ENCODE measurements at regions not wholly inside any gene's neighbourhood (a gene's known extent, or its start where the extent isn't known, plus 50 kb on each side); places are given as distances from the start of the nearest gene placed in this dataset.
A peak's percentile ranks its signal among the peaks of the same experiment; 100 is the strongest.
"Not testable (repeated sequence)": the region's sequence is repeated elsewhere in the genome, so short reads cannot be mapped to it uniquely, and the experiment has no call there.

GRCh38 chr2:43157506-43158246 lies 68.7 kb downstream of the ZFP36L2 start:
- Mint-ChIP-seq H3K36me3 (ENCODE audit: insufficient read depth) (no peaks in the 10 kb centered on the region), H3K27me3 (ENCODE audit: low read depth) (no peaks in the 10 kb centered on the region), H3K9me3 (no peaks in the 10 kb centered on the region), H3K4me3 (no peak overlapping the region), H3K4me1 (ENCODE audit: low read depth) (peaks cover 81% of the 10 kb centered on the region)
- no peak for ATAC-seq
- no peak for DNase-seq

GRCh38 chr2:43155851-43156411 lies 70.5 kb downstream of the ZFP36L2 start:
- H3K4me3 Mint-ChIP-seq: no peak overlapping the region
- DNase-seq (no peak), ATAC-seq (no peak)
- H3K27me3 Mint-ChIP-seq (ENCODE audit: low read depth): no peaks in the 10 kb centered on the region
- H3K4me1 Mint-ChIP-seq (ENCODE audit: low read depth): peaks cover 73% of the 10 kb centered on the region
- no peaks in the 10 kb centered on the region for H3K36me3 Mint-ChIP-seq (ENCODE audit: insufficient read depth)
- H3K9me3 Mint-ChIP-seq: no peaks in the 10 kb centered on the region

GRCh38 chr2:43154685-43155084 lies 71.7 kb downstream of the ZFP36L2 start:
- Mint-ChIP-seq H3K9me3 (no peaks in the 10 kb centered on the region), H3K27me3 (ENCODE audit: low read depth) (no peaks in the 10 kb centered on the region), H3K4me1 (ENCODE audit: low read depth) (peaks cover 70% of the 10 kb centered on the region), H3K36me3 (ENCODE audit: insufficient read depth) (no peaks in the 10 kb centered on the region), H3K4me3 (no peak overlapping the region)
- no peak for DNase-seq
- no peak for ATAC-seq

- no peak for ATAC-seq
- Mint-ChIP-seq H3K27me3 (ENCODE audit: low read depth) (no peaks in the 10 kb centered on the region), H3K36me3 (ENCODE audit: insufficient read depth) (no peaks in the 10 kb centered on the region), H3K4me1 (ENCODE audit: low read depth) (peaks cover 68% of the 10 kb centered on the region), H3K9me3 (no peaks in the 10 kb centered on the region), H3K4me3 (no peak overlapping the region)
- no peak for DNase-seq
These were observed 73.4 kb downstream of the ZFP36L2 start for GRCh38 chr2:43152741-43153647.

GRCh38 chr2:43152186-43152585 lies 74.2 kb downstream of the ZFP36L2 start:
- no peak for DNase-seq
- Mint-ChIP-seq H3K9me3 (no peaks in the 10 kb centered on the region), H3K4me1 (ENCODE audit: low read depth) (peaks cover 65% of the 10 kb centered on the region), H3K27me3 (ENCODE audit: low read depth) (no peaks in the 10 kb centered on the region), H3K4me3 (no peak overlapping the region), H3K36me3 (ENCODE audit: insufficient read depth) (no peaks in the 10 kb centered on the region)
- ATAC-seq: no peak

GRCh38 chr2:43149482-43150107 lies 76.8 kb downstream of the ZFP36L2 start:
- Mint-ChIP-seq H3K4me3 (peak overlapping the region; percentile 3), H3K27me3 (ENCODE audit: low read depth) (no peaks in the 10 kb centered on the region), H3K4me1 (ENCODE audit: low read depth) (peaks cover 58% of the 10 kb centered on the region), H3K36me3 (ENCODE audit: insufficient read depth) (no peaks in the 10 kb centered on the region), H3K9me3 (no peaks in the 10 kb centered on the region)
- DNase-seq: peak; percentile 47
- peak; percentile 93 to 94 for ATAC-seq

- no peaks in the 10 kb centered on the region for H3K27me3 Mint-ChIP-seq (ENCODE audit: low read depth)
- H3K36me3 Mint-ChIP-seq (ENCODE audit: insufficient read depth): no peaks in the 10 kb centered on the region
- no peak overlapping the region for H3K4me3 Mint-ChIP-seq
- no peaks in the 10 kb centered on the region for H3K9me3 Mint-ChIP-seq
- peaks cover 50% of the 10 kb centered on the region for H3K4me1 Mint-ChIP-seq (ENCODE audit: low read depth)
- DNase-seq (no peak), ATAC-seq (no peak)
These were observed 80.3 kb downstream of the ZFP36L2 start for GRCh38 chr2:43146083-43146482.

- Mint-ChIP-seq H3K9me3 (no peaks in the 10 kb centered on the region), H3K4me1 (ENCODE audit: low read depth) (peaks cover 52% of the 10 kb centered on the region), H3K36me3 (ENCODE audit: insufficient read depth) (no peaks in the 10 kb centered on the region)
These were observed 82.1 kb downstream of the ZFP36L2 start for GRCh38 chr2:43144263-43144662.

GRCh38 chr2:43143756-43144155 lies 82.7 kb downstream of the ZFP36L2 start:
- H3K36me3 Mint-ChIP-seq (ENCODE audit: insufficient read depth): no peaks in the 10 kb centered on the region
- H3K27me3 Mint-ChIP-seq (ENCODE audit: low read depth): no peaks in the 10 kb centered on the region
- DNase-seq (no peak), ATAC-seq (no peak)
- no peaks in the 10 kb centered on the region for H3K9me3 Mint-ChIP-seq
- H3K4me3 Mint-ChIP-seq: no peak overlapping the region
- H3K4me1 Mint-ChIP-seq (ENCODE audit: low read depth): peaks cover 49% of the 10 kb centered on the region

More at GRCh38 chr2:43144263-43144662, 82.1 kb downstream of the ZFP36L2 start:
- Mint-ChIP-seq H3K4me3 (no peak overlapping the region), H3K27me3 (ENCODE audit: low read depth) (no peaks in the 10 kb centered on the region)
- ATAC-seq: no peak
- DNase-seq: no peak

- Mint-ChIP-seq H3K4me1 (ENCODE audit: low read depth) (peaks cover 50% of the 10 kb centered on the region), H3K9me3 (no peaks in the 10 kb centered on the region)
These were observed 83.4 kb downstream of the ZFP36L2 start for GRCh38 chr2:43142921-43143438.

GRCh38 chr2:43141636-43142151 lies 84.7 kb downstream of the ZFP36L2 start:
- not testable (repeated sequence) for H3K27me3 Mint-ChIP-seq (ENCODE audit: low read depth); H3K9me3 Mint-ChIP-seq; DNase-seq; ATAC-seq; H3K4me3 Mint-ChIP-seq; H3K36me3 Mint-ChIP-seq (ENCODE audit: insufficient read depth)
- H3K4me1 Mint-ChIP-seq (ENCODE audit: low read depth): peaks cover 59% of the 10 kb centered on the region

More at GRCh38 chr2:43142921-43143438, 83.4 kb downstream of the ZFP36L2 start:
- Mint-ChIP-seq H3K36me3 (ENCODE audit: insufficient read depth) (no peaks in the 10 kb centered on the region), H3K4me3 (peak overlapping the region; percentile 61), H3K27me3 (ENCODE audit: low read depth) (no peaks in the 10 kb centered on the region)
- DNase-seq (no peak), ATAC-seq (peak; percentile 45 to 60)

GRCh38 chr2:43139996-43140621 lies 86.3 kb downstream of the ZFP36L2 start:
- Mint-ChIP-seq H3K27me3 (ENCODE audit: low read depth) (no peaks in the 10 kb centered on the region), H3K4me1 (ENCODE audit: low read depth) (peaks cover 68% of the 10 kb centered on the region), H3K4me3 (no peak overlapping the region), H3K36me3 (ENCODE audit: insufficient read depth) (no peaks in the 10 kb centered on the region), H3K9me3 (no peaks in the 10 kb centered on the region)
- peak; percentile 39 to 50 for ATAC-seq
- no peak for DNase-seq

GRCh38 chr2:43139501-43139900 lies 86.9 kb downstream of the ZFP36L2 start:
- DNase-seq (no peak), ATAC-seq (no peak)
- H3K4me1 Mint-ChIP-seq (ENCODE audit: low read depth): peaks cover 72% of the 10 kb centered on the region
- H3K27me3 Mint-ChIP-seq (ENCODE audit: low read depth): no peaks in the 10 kb centered on the region
- no peaks in the 10 kb centered on the region for H3K9me3 Mint-ChIP-seq
- no peaks in the 10 kb centered on the region for H3K36me3 Mint-ChIP-seq (ENCODE audit: insufficient read depth)
- no peak overlapping the region for H3K4me3 Mint-ChIP-seq
